Mesendoderm (in vitro differentiated cells): ENCODE measurements at regions not wholly inside any gene's neighbourhood (a gene's known extent, or its start where the extent isn't known, plus 50 kb on each side); places are given as distances from the start of the nearest gene placed in this dataset.

ENCODE experiments used
- DNase-seq: peaks from one replicate; pipeline ENCODE4 v3.0.0; 2013
- H2AK5ac ChIP-seq: 2 replicates; pipeline ENCODE4 v1.6.1; 2013; ENCODE audit warnings: low read length, inconsistent platforms
- H2BK120ac ChIP-seq: 2 replicates; pipeline ENCODE4 v1.6.1; 2013; ENCODE audit warnings: low read depth, mild to moderate bottlenecking, low read length, moderate library complexity, mixed read lengths
- H2BK15ac ChIP-seq: replicated peaks from 2 replicates; pipeline ENCODE4 v1.6.1; 2013; ENCODE audit warnings: low read depth, mild to moderate bottlenecking, moderate library complexity
- H2BK5ac ChIP-seq: 2 replicates; pipeline ENCODE4 v1.6.1; 2013; ENCODE audit warnings: low read length, inconsistent platforms
- H3K18ac ChIP-seq: 2 replicates; pipeline ENCODE4 v1.6.1; 2013; ENCODE audit warnings: mild to moderate bottlenecking, low read length, mixed read lengths
- H3K23ac ChIP-seq: one replicate; pipeline ENCODE4 v1.6.1; 2013; ENCODE audit warnings: low read length
- H3K27ac ChIP-seq: 2 replicates; pipeline ENCODE4 v1.5.1; 2013; ENCODE audit warnings: low read depth, mild to moderate bottlenecking, inconsistent platforms, low read length, moderate library complexity
- H3K27me3 ChIP-seq: 2 replicates; pipeline ENCODE4 v1.6.1; 2013; ENCODE audit warnings: low read length, control low read depth, mild to moderate bottlenecking, inconsistent platforms; ENCODE audit not compliant: insufficient read depth, poor library complexity
- H3K36me3 ChIP-seq: 2 replicates; pipeline ENCODE4 v1.6.1; 2013; ENCODE audit warnings: low read length, inconsistent platforms; ENCODE audit not compliant: control insufficient read depth, insufficient read depth
- H3K4ac ChIP-seq: one replicate; pipeline ENCODE4 v1.6.1; 2013; ENCODE audit warnings: low read depth, mild to moderate bottlenecking, low read length, moderate library complexity
- H3K4me1 ChIP-seq: 2 replicates; pipeline ENCODE4 v1.6.1; 2013; ENCODE audit warnings: low read depth, low read length, inconsistent platforms; ENCODE audit not compliant: control insufficient read depth
- H3K4me2 ChIP-seq: 2 replicates; pipeline ENCODE4 v1.6.1; 2013; ENCODE audit warnings: low read length
- H3K4me3 ChIP-seq: 2 replicates; pipeline ENCODE4 v1.5.1; 2013; ENCODE audit warnings: mild to moderate bottlenecking, low read length
- H3K56ac ChIP-seq: one replicate; pipeline ENCODE4 v1.6.1; 2013; ENCODE audit warnings: low read length
- H3K79me1 ChIP-seq: 2 replicates; pipeline ENCODE4 v1.6.1; 2013; ENCODE audit warnings: low read length, inconsistent platforms
- H3K79me2 ChIP-seq: 2 replicates; pipeline ENCODE4 v1.6.1; 2013; ENCODE audit warnings: mild to moderate bottlenecking, low read length; ENCODE audit not compliant: control insufficient read depth, insufficient read depth
- H3K9ac ChIP-seq: 2 replicates; pipeline ENCODE4 v1.6.1; 2013; ENCODE audit warnings: low read length, inconsistent platforms
- H4K5ac ChIP-seq: one replicate; pipeline ENCODE4 v1.6.1; 2013; ENCODE audit warnings: low read length
- H4K8ac ChIP-seq: one replicate; pipeline ENCODE4 v1.6.1; 2013; ENCODE audit warnings: low read depth, mild to moderate bottlenecking, control low read depth, low read length, moderate library complexity
- WGBS: extraction: QIAGEN DNeasy Blood & Tissue Kit; methylation state at CpG from one replicate; pipeline ENCODE4 v1.1.7; 2013; ENCODE audit warnings: low lambda C conversion rate, missing lambda C conversion rate; ENCODE audit not compliant: insufficient coverage; ENCODE audit errors: extremely low coverage; 5-methylcytosine and 5-hydroxymethylcytosine counted together

DNA sequence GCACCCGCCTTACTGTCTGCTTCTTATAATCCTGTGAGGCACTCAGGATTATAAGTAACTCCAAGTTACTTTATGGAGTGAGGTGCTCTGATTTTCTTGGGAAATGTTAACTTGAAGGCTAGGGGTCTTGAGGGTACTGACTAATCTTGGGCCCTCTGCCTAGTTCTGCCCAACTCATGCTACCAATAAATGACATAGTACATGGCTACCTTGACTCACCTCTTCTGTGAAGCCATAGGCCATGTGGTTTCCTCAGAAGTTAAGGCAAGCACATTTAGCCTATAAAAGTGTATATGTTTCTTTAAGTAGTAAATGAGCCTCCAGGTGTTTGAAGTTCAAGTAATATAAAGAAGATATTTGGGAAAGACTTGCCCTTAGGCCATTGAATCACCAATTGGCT lies 99.8 kb upstream of the CASK start:
- Histone ChIP-seq H3K56ac (no peak overlapping the region), H3K23ac (no peak overlapping the region), H2AK5ac (no peak overlapping the region), H3K18ac (no peak overlapping the region), H4K8ac (no peak overlapping the region), H3K27ac (no peak overlapping the region), H3K27me3 (no peaks in the 10 kb centered on the region), H3K4me3 (no peak overlapping the region), H3K4me1 (no peaks in the 10 kb centered on the region), H3K79me1 (no peaks in the 10 kb centered on the region), H3K9ac (no peak overlapping the region), H3K79me2 (no peaks in the 10 kb centered on the region), H3K4me2 (no peak overlapping the region), H3K36me3 (no peaks in the 10 kb centered on the region), H4K5ac (no peak overlapping the region), H2BK120ac (no peak overlapping the region), H3K4ac (no peak overlapping the region), H2BK15ac (no peak overlapping the region), H2BK5ac (no peak overlapping the region)
- no CpG with 5 or more reads among the region's 1 CpG for WGBS
- no peak for DNase-seq

DNA sequence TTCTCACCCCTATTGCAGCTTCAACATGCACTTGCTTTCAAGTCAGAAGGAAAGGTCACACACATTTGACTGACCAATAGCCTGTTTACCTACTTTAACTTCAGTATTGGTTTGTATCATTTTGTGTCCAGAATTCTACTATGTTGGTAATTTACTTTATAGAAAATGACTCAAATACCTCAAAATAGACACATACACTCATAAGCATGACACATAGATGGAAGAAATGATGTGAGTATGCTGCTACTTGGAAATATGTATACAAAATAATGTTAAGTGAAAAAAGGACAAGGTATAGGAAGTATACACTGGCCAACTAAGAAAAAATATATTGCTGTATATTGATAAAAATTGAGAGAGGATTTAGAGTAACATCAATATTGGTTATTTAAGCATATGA lies 98.8 kb upstream of the CASK start:
- Histone ChIP-seq H3K27ac (no peak overlapping the region), H2BK15ac (no peak overlapping the region), H3K27me3 (no peaks in the 10 kb centered on the region), H3K18ac (no peak overlapping the region), H3K4me1 (no peaks in the 10 kb centered on the region), H3K4ac (no peak overlapping the region), H3K23ac (no peak overlapping the region), H2BK5ac (no peak overlapping the region), H3K36me3 (no peaks in the 10 kb centered on the region), H3K4me2 (no peak overlapping the region), H2BK120ac (no peak overlapping the region), H4K5ac (no peak overlapping the region), H3K79me1 (no peaks in the 10 kb centered on the region), H3K9ac (no peak overlapping the region), H3K4me3 (no peak overlapping the region), H3K79me2 (no peaks in the 10 kb centered on the region), H4K8ac (no peak overlapping the region), H3K56ac (no peak overlapping the region), H2AK5ac (no peak overlapping the region)
- no peak for DNase-seq

DNA sequence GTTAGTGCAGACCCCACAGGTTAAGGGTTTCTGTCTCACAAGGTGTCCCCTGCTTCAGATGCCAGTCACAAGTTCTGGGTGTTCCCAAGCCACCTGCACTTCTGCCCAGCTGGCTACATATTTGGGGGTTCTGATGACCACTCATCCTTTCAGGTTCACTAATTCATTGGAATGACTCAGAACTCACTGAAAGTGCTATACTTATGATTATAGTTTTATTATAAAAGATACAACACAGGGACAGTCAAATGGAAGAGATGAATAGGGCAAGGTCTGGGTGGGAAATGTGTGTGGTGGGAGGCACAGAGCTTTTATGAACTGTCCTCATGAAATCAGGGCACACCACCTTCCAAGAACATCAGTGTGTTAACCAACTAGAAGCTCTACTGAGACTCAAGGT lies 97.7 kb upstream of the CASK start:
- Histone ChIP-seq H2BK120ac (no peak overlapping the region), H3K79me2 (no peaks in the 10 kb centered on the region), H3K79me1 (no peaks in the 10 kb centered on the region), H3K4me1 (no peaks in the 10 kb centered on the region), H2BK5ac (no peak overlapping the region), H4K5ac (no peak overlapping the region), H3K4me2 (no peak overlapping the region), H3K4me3 (no peak overlapping the region), H3K27ac (no peak overlapping the region), H3K4ac (no peak overlapping the region), H3K27me3 (no peaks in the 10 kb centered on the region), H2AK5ac (no peak overlapping the region), H3K56ac (no peak overlapping the region), H3K9ac (no peak overlapping the region), H3K18ac (no peak overlapping the region), H3K36me3 (no peaks in the 10 kb centered on the region), H4K8ac (no peak overlapping the region), H2BK15ac (no peak overlapping the region), H3K23ac (no peak overlapping the region)
- no peak for DNase-seq

DNA sequence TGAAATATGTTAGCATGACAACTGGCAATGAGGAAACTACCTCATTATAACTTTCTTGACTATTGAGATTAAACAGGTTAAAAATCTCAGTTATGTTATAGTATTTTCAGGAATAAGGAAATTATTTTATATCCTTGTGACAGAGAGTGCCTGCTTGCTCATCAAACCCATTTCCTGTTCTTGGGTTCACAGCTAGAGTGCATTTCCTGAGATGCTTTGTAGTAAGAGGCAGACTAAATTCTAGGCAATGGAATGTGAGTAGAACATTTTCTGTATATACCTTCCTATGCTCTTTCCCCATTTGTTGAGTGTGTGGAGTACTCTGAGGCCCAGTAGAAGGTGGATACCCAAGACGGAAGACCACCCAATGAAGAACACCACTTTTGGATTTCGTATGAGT lies 96.9 kb upstream of the CASK start:
- Histone ChIP-seq H3K27ac (no peak overlapping the region), H3K4me1 (no peaks in the 10 kb centered on the region)
- no peak for DNase-seq

DNA sequence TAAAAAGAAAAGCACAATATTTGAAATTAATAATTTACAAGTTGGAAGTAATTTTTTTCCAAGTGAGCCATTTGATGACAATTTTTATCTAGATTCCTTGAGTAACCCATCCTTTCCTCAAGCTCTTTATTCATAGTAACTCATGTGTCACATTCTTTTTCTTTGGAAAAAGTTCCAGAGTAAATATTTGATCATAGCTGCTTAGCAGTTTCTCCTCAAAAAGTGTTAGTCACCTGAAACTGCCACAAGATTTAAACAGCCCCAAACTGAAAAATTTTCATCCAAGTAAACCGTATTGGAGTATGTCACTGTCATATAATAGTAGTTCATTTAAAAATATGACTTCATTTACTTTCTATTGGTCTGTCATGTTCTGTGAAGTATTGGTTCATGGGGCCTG lies 94.6 kb upstream of the CASK start:
- no peaks in the 10 kb centered on the region for H3K27me3 ChIP-seq
- no peaks in the 10 kb centered on the region for H3K4me1 ChIP-seq
- no peak overlapping the region for H3K27ac ChIP-seq
- no peak overlapping the region for H3K4me3 ChIP-seq
- H2BK5ac ChIP-seq = no peak overlapping the region
- no peak overlapping the region for H3K4ac ChIP-seq
- no peaks in the 10 kb centered on the region for H3K79me2 ChIP-seq
- no peak overlapping the region for H3K18ac ChIP-seq
- H2BK15ac ChIP-seq = no peak overlapping the region
- H3K9ac ChIP-seq = no peak overlapping the region
- H2AK5ac ChIP-seq = no peak overlapping the region
- no peaks in the 10 kb centered on the region for H3K79me1 ChIP-seq
- H3K23ac ChIP-seq = no peak overlapping the region
- H2BK120ac ChIP-seq = no peak overlapping the region
- WGBS = no CpG with 5 or more reads among the region's 1 CpG
- H3K36me3 ChIP-seq = no peaks in the 10 kb centered on the region
- no peak overlapping the region for H3K4me2 ChIP-seq
- DNase-seq = no peak
- H4K8ac ChIP-seq = no peak overlapping the region
- no peak overlapping the region for H4K5ac ChIP-seq
- H3K56ac ChIP-seq = no peak overlapping the region

More for the DNA sequence above, 96.9 kb upstream of the CASK start:
- Histone ChIP-seq H4K8ac (no peak overlapping the region), H2BK5ac (no peak overlapping the region), H3K18ac (no peak overlapping the region), H3K79me2 (no peaks in the 10 kb centered on the region), H3K79me1 (no peaks in the 10 kb centered on the region), H3K56ac (no peak overlapping the region), H3K9ac (no peak overlapping the region), H3K4ac (no peak overlapping the region), H2BK15ac (no peak overlapping the region), H3K36me3 (no peaks in the 10 kb centered on the region), H2AK5ac (no peak overlapping the region), H2BK120ac (no peak overlapping the region), H3K27me3 (no peaks in the 10 kb centered on the region), H4K5ac (no peak overlapping the region), H3K4me2 (no peak overlapping the region), H3K23ac (no peak overlapping the region), H3K4me3 (no peak overlapping the region)
- WGBS = no CpG with 5 or more reads among the region's 2 CpGs

- no peak overlapping the region for H3K9ac ChIP-seq
- H3K4me2 ChIP-seq = no peak overlapping the region
- H3K23ac ChIP-seq = no peak overlapping the region
- H2BK15ac ChIP-seq = no peak overlapping the region
- H4K5ac ChIP-seq = no peak overlapping the region
- DNase-seq = no peak
- H2BK5ac ChIP-seq = no peak overlapping the region
- no peak overlapping the region for H3K27ac ChIP-seq
- H2BK120ac ChIP-seq = no peak overlapping the region
- no peak overlapping the region for H3K56ac ChIP-seq
- no peak overlapping the region for H4K8ac ChIP-seq
- no peaks in the 10 kb centered on the region for H3K36me3 ChIP-seq
- H3K27me3 ChIP-seq = no peaks in the 10 kb centered on the region
- no peaks in the 10 kb centered on the region for H3K79me1 ChIP-seq
- H3K4me1 ChIP-seq = no peaks in the 10 kb centered on the region
- WGBS = no CpG with 5 or more reads among the region's 3 CpGs
- H3K4me3 ChIP-seq = no peak overlapping the region
- H3K18ac ChIP-seq = no peak overlapping the region
- no peak overlapping the region for H2AK5ac ChIP-seq
- H3K79me2 ChIP-seq = no peaks in the 10 kb centered on the region
- H3K4ac ChIP-seq = no peak overlapping the region
Observed at GRCh38 chrX:42000836-42001235, 77.5 kb upstream of the CASK start.
